Right cardiac atrium (tissue), 5 donors: ENCODE measurements at regions not wholly inside any gene's neighbourhood (a gene's known extent, or its start where the extent isn't known, plus 50 kb on each side); places are given as distances from the start of the nearest gene placed in this dataset.
"Not testable (repeated sequence)": the region's sequence is repeated elsewhere in the genome, so short reads cannot be mapped to it uniquely, and the experiment has no call there.

Source experiments
- ATAC-seq, 2 donors: fragments of 200-7000 bp; cut with Tn5 transposase; one replicate each; pipeline versions ENCODE4 v1.8.0 to v1.9.1; 2020; ENCODE audit warnings: moderate library complexity in 2 of 2, mild to moderate bottlenecking in 1 of 2
- DNase-seq, 3 donors: peaks; one replicate each; pipeline ENCODE4 v3.0.0-alpha.2; 2020
- H3K27ac ChIP-seq: one replicate; pipeline ENCODE4 v1.5.1; 2013; ENCODE audit warnings: mild to moderate bottlenecking, low read length, control low read depth, moderate library complexity
- H3K27me3 ChIP-seq: one replicate; pipeline ENCODE4 v1.6.1; 2013; ENCODE audit not compliant: control insufficient read depth, insufficient read depth
- H3K4me1 ChIP-seq: one replicate; pipeline ENCODE4 v1.6.1; 2013; ENCODE audit warnings: low read length; ENCODE audit not compliant: control insufficient read depth, insufficient read depth
- H3K4me3 ChIP-seq: one replicate; pipeline ENCODE4 v1.5.1; 2013; ENCODE audit warnings: low read length, control low read depth
- H3K9me3 ChIP-seq: one replicate; pipeline ENCODE4 v1.6.1; 2013; ENCODE audit warnings: low read length; ENCODE audit not compliant: control insufficient read depth
- WGBS: extraction: QIAGEN DNeasy Blood & Tissue Kit; methylation state at CpG from one replicate; pipeline ENCODE4 v1.1.7; 2013; 5-methylcytosine and 5-hydroxymethylcytosine counted together
- intact Hi-C, 4 donors: fragments of 100-400 bp; cut with DNase I; formaldehyde crosslinking; loops; one replicate each; pipeline versions ENCODE4 v1.11.0 to v1.14.0; 2022 to 2023
- donor health status: healthy with polysubstance abuse.
- donor health status: DM: no; HTN: yes; CAD: no.
- donor health status: DM: no; HTN: no; CAD: no.
- donor health status: DM: no; HTN: yes; CAD: no; lungs with severe emphysema.
- donor health status: DM: yes; HTN: yes; CAD: no.

DNA sequence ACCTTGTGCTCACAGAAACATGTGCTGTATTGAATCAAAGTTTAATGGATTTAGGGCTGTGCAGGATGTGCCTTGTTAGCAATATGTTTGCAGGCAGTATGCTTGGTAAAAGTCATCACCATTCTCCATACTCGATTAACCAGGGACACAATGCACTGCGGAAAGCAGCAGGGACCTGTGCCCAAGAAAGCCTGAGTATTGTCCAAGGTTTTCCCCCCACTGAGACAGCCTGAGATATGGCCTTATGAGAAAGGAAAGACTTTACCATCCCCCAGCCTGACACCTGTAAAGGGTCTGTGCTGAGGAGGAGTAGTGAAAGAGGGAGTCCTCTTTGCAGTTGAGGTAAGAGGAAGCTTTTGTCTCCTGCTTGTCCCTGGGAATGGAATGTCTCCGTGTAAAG, 476.2 kb downstream of the DIRAS2 start:
- not testable (repeated sequence) for H3K27me3 ChIP-seq, ATAC-seq, H3K27ac ChIP-seq, H3K4me1 ChIP-seq, DNase-seq, H3K9me3 ChIP-seq, H3K4me3 ChIP-seq
- intact Hi-C loops = loop anchor here in 1 of 4 donors (5.0 kb wide), 1 partner anchor 39 kb away; no protein-coding TSS in a partner anchor
- whole genome bisulfite sequencing = 35% methylated on average over 3 of the region's 3 CpGs

DNA sequence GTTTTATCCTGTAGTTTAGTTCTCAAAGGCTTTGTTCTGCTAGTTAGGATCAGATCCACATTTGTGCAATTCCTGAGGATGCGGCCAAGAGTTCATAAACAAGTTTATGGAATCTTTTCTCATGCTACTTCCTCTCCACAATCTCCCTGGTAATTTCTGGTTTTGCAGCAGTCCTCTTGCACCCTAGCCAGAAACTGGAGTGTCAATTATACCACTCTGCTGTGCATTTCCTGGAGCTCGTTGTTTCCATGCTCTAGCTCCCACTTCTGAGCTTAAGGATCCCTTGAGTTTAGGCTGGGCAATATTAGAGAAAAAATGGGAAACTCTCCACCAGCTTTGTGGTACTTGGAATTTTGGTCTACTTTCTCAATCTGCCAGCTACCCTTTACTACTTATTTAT, 474.7 kb downstream of the DIRAS2 start:
- Histone ChIP-seq H3K27ac (no peak overlapping the region), H3K4me3 (no peak overlapping the region), H3K27me3 (no peaks in the 10 kb centered on the region), H3K9me3 (peaks cover 4% of the 10 kb centered on the region), H3K4me1 (no peaks in the 10 kb centered on the region)
- 24% methylated on average over 2 of the region's 2 CpGs for WGBS
- DNase-seq (no peak), ATAC-seq (no peak)
- intact Hi-C loops = loop anchor here in 1 of 4 donors (5.0 kb wide), 1 partner anchor 41 kb away; no protein-coding TSS in a partner anchor

DNA sequence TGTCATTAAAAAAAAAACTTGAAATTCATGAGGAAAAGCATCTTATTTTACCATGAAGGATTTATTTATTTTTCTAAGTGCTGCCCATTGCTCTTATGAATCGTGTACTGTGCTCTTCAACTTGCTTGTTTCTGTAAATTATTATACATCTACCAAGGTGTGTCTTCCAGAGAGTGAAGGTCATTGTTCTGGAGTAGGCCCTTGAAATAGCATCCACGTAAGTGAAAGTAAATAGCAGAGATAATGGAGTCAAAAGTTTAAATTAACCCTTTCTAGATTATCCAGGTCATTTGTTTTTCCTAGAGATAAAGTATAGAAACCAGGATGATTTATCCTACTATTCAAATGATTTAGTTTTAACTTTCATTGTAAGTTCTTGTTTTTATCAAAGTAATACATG, 473.1 kb downstream of the DIRAS2 start:
- no peak overlapping the region for H3K4me3 ChIP-seq
- intact Hi-C loops = loop anchor here in 1 of 4 donors (5.0 kb wide), 1 partner anchor 42 kb away; no protein-coding TSS in a partner anchor
- DNase-seq = no peak
- H3K27me3 ChIP-seq = no peaks in the 10 kb centered on the region
- no peak for ATAC-seq
- 39% methylated on average over 2 of the region's 2 CpGs for WGBS
- no peak overlapping the region for H3K27ac ChIP-seq
- H3K4me1 ChIP-seq = no peaks in the 10 kb centered on the region
- peaks cover 4% of the 10 kb centered on the region for H3K9me3 ChIP-seq

DNA sequence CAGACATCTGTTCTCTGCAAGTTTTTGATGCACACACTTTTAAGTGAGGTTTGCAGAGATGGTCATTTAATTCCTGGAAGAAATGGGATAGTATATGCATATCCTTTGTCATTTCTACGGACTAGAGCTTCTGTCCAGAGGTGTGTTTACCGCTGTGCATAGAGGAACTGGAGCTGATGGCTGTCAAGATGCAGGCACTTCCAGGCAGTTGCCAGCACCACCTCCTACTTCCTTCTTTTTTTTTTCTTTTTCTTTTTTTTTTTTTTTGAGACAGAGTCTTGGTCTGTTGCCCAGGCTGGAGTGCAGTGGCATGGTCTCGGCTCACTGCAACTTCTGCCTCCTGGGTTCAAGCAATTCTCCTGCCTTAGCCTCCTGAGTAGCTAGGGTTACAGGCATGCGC, 468.7 kb downstream of the DIRAS2 start:
- intact Hi-C loops, ATAC-seq, H3K27me3 ChIP-seq, H3K9me3 ChIP-seq, H3K4me1 ChIP-seq, H3K4me3 ChIP-seq, H3K27ac ChIP-seq: not testable (repeated sequence)
- DNase-seq = peak in 1 of 3 donors; percentile 28
- 71% methylated on average over 4 of the region's 4 CpGs for WGBS

DNA sequence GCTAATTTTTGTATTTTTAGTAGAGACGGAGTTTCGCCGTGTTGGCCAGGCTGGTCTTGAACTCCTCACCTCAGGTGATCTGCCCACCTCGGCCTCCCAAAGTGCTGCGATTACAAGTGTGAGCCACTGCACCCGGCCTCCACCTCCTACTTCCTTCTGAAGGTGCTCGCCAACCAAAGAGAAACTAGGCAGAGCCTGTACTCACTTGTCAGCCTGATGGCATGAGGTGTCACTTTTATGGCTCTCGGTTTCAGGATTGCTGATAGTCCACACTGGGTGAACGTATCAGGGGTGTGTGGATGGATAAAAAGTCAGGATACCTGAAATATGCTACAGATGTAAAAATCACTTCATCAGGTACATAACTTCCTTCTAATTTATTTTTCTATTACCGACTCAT, 468.3 kb downstream of the DIRAS2 start:
- H3K4me3 ChIP-seq, H3K9me3 ChIP-seq, H3K27ac ChIP-seq, ATAC-seq, H3K27me3 ChIP-seq, DNase-seq, H3K4me1 ChIP-seq, intact Hi-C loops: not testable (repeated sequence)
- WGBS = 88% methylated on average over 10 of the region's 10 CpGs

DNA sequence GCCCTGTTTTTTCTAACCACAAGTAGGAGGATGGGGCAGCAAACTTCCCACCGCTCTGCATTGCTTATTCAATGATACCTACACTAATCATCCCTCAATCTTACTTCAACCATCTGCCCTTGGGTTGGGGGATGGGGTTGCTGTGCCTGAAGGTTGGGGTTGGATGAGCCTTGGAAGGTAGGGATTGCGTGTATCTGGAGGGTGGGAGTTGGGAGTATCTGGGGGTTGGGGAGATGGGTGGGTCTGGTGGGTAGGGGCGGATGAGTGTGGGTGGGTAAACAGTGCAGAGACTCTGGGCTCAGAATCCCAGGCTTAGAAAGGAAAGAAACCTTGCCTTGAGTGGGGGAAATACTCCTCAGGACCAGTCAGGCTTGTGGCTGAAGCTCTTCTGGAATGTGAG, 467.4 kb downstream of the DIRAS2 start:
- WGBS = 93% methylated on average over 3 of the region's 3 CpGs

DNA sequence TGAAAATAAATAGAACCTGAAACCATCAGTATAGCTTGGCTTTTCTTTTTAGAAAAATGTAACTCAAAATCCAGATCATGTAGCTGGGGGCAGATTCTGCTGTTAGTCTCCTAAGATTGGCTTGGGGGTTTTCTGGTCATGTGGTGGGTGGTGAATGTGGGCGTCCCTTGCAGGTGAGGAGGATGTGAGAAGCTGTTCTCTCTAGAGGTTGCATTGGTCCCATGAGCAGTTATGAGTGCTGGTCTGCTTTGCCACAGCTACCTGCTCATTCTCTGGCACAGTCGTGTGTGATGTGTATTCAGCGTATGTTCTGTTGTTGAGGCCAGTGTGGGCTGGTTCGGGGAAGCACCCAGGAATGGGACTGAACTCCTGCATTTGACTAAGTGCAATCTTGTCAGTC, 466.8 kb downstream of the DIRAS2 start:
- Histone ChIP-seq H3K27ac (no peak overlapping the region), H3K27me3 (no peaks in the 10 kb centered on the region), H3K9me3 (peaks cover 2% of the 10 kb centered on the region), H3K4me3 (no peak overlapping the region), H3K4me1 (no peaks in the 10 kb centered on the region)
- 94% methylated on average over 4 of the region's 4 CpGs for WGBS
- no peak for DNase-seq
- intact Hi-C loops = no loop called here
- no peak for ATAC-seq

More for the DNA sequence above, 467.4 kb downstream of the DIRAS2 start:
- Histone ChIP-seq H3K9me3 (peaks cover 4% of the 10 kb centered on the region), H3K4me3 (no peak overlapping the region), H3K27me3 (no peaks in the 10 kb centered on the region), H3K27ac (no peak overlapping the region), H3K4me1 (no peaks in the 10 kb centered on the region)
- intact Hi-C loops = no loop called here
- DNase-seq = no peak
- ATAC-seq = no peak

DNA sequence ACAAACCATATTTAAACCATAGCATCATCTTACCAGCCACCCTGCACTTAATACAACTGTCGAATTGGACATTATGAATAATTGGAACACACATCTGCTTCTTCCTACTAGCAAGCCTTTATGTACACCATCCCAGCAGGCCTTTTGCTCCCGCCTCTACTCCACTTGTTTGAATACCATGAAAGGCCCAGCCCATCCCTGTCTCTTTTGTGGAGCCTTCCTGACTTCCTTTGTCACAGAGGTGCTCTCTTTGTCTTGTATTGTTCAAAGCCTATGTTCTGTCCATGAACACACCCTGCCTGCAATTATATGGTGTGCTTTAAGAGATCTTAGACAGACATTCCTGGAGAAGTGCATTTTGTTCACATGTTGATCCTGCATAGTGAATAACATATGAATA, 465.7 kb downstream of the DIRAS2 start:
- Histone ChIP-seq H3K4me1 (no peaks in the 10 kb centered on the region), H3K27ac (no peak overlapping the region), H3K27me3 (no peaks in the 10 kb centered on the region), H3K9me3 (no peaks in the 10 kb centered on the region), H3K4me3 (no peak overlapping the region)
- intact Hi-C loops = no loop called here
- WGBS = 85% methylated on average over 2 of the region's 2 CpGs
- DNase-seq (no peak), ATAC-seq (no peak)

DNA sequence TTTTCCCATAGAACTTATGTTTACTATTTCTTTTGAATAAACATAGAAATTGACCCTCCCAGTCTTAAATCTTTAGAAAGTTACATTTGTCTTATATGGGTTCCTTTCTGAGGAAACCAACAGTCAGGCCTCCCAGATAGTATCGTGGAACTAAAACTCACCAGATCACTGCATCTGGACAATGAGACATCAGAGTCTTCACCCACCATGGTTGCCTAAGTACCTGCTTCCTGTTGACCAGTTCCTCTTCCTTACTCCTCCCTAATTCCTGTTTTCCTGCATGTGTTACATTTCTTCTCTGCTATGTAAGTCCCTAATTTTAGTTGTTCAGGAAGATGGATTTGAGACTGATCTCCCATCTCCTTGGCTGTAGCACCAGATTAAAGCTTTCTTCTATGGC, 462.2 kb downstream of the DIRAS2 start:
- no peaks in the 10 kb centered on the region for H3K27me3 ChIP-seq
- no peak for DNase-seq
- 73% methylated on average over 1 of the region's 1 CpG for WGBS
- H3K4me1 ChIP-seq = no peaks in the 10 kb centered on the region
- H3K27ac ChIP-seq = no peak overlapping the region
- no peak overlapping the region for H3K4me3 ChIP-seq
- intact Hi-C loops = no loop called here
- H3K9me3 ChIP-seq = no peaks in the 10 kb centered on the region
- no peak for ATAC-seq

DNA sequence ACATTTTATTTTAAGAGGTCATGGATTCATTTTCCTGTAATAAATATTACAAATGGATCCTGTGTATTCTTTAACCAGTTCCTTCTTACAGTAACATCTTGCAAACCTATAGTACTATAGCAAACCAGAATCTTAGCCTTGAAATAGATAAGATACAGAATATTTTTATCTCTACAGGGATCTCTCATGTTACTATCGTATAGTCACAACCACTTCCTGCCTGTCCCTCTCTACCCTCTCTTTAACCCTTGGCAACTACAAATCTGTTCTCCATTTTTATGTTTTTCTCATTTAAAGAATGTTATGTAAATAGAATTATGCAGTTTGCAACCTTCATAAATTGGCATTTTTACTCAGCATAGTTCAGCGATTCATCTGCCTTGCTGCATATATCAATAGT, 454.0 kb downstream of the DIRAS2 start:
- WGBS = 55% methylated on average over 2 of the region's 2 CpGs
- intact Hi-C loops = no loop called here
- Histone ChIP-seq H3K27me3 (no peaks in the 10 kb centered on the region), H3K4me1 (no peaks in the 10 kb centered on the region), H3K9me3 (no peaks in the 10 kb centered on the region), H3K27ac (no peak overlapping the region), H3K4me3 (no peak overlapping the region)
- no peak for ATAC-seq
- DNase-seq = no peak

DNA sequence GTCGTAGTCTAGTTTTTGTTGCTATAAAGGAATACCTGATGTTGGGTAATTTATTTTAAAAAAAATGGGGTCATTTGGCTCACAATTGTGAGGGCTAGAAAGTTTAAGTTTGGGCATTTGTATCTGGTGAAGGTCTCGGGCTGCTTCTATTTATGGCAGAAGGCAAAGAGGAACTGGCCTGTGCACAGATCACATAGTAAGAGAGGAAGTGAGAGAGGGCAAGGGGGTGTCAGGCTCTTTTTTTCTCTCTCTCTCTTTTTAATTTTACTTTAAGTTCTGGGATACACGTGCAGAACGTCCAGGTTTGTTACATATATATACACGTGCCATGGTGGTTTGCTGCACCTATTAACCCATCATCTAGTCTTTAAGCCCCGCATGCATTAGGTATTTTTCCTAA, 453.3 kb downstream of the DIRAS2 start:
- intact Hi-C loops = no loop called here
- WGBS = 75% methylated on average over 6 of the region's 6 CpGs
- Histone ChIP-seq H3K9me3 (no peaks in the 10 kb centered on the region), H3K27ac (no peak overlapping the region), H3K4me1 (no peaks in the 10 kb centered on the region), H3K4me3 (no peak overlapping the region), H3K27me3 (no peaks in the 10 kb centered on the region)
- ATAC-seq = no peak
- peak in 1 of 3 donors; percentile 17 for DNase-seq

DNA sequence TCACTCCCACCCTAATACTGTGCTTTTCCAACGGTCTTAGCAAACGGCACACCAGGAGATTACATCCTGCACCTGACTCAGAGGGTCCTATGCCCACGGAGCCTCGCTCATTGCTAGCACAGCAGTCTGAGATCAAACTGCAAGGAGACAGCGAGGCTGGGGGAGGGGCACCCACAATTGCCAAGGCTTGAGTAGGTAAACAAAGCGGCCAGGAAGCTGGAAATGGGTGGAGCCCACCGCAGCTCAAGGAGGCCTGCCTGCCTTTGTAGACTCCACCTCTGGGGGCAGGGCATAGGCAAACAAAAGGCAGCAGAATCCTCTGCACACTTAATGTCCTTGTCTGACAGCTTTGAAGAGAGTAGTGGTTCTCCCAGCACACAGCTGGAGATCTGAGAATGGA, 450.2 kb downstream of the DIRAS2 start:
- DNase-seq, H3K4me3 ChIP-seq, ATAC-seq, H3K4me1 ChIP-seq, H3K27me3 ChIP-seq, H3K27ac ChIP-seq, intact Hi-C loops, H3K9me3 ChIP-seq: not testable (repeated sequence)
- 83% methylated on average over 7 of the region's 7 CpGs for WGBS
